Spleen (tissue), 11 donors: ENCODE measurements at regions not wholly inside any gene's neighbourhood (a gene's known extent, or its start where the extent isn't known, plus 50 kb on each side); places are given as distances from the start of the nearest gene placed in this dataset.
"Not testable (repeated sequence)": the region's sequence is repeated elsewhere in the genome, so short reads cannot be mapped to it uniquely, and the experiment has no call there.

Experiments used
- DNase-seq: peaks from one replicate; pipeline ENCODE4 v3.0.0-alpha.2; 2020
- H3K27ac ChIP-seq, 8 donors: fragments of 200-600 bp; sonication (generic) in 7 of 8; 1 replicate in 4 of 8; 2 replicates in 4 of 8; pipeline versions ENCODE4 v1.5.0 to v1.8.0; 2016 to 2021; ENCODE audit warnings: inconsistent platforms in 4 of 8, mild to moderate bottlenecking in 4 of 8, moderate library complexity in 1 of 8
- H3K27me3 ChIP-seq, 7 donors: fragments of 200-600 bp; sonication (generic) in 6 of 7; replicated peaks in 1 of 7; 1 replicate in 4 of 7; 2 replicates in 3 of 7; pipeline versions ENCODE4 v1.5.0 to v1.8.0; 2016 to 2021; ENCODE audit warnings: inconsistent platforms in 3 of 7, mild to moderate bottlenecking in 1 of 7
- H3K36me3 ChIP-seq, 6 donors: fragments of 200-600 bp; sonication (generic) in 5 of 6; 1 replicate in 4 of 6; 2 replicates in 2 of 6; pipeline versions ENCODE4 v1.5.0 to v1.8.0; 2016 to 2021; ENCODE audit warnings: inconsistent platforms in 2 of 6
- H3K4me1 ChIP-seq, 6 donors: fragments of 200-600 bp; sonication (generic) in 5 of 6; 1 replicate in 3 of 6; 2 replicates in 3 of 6; pipeline versions ENCODE4 v1.5.0 to v1.8.0; 2016 to 2021; ENCODE audit warnings: inconsistent platforms in 3 of 6
- H3K4me3 ChIP-seq, 8 donors: fragments of 200-600 bp; sonication (generic) in 7 of 8; 1 replicate in 4 of 8; 2 replicates in 4 of 8; pipeline versions ENCODE4 v1.5.0 to v1.8.0; 2016 to 2021; ENCODE audit warnings: inconsistent platforms in 4 of 8, mild to moderate bottlenecking in 4 of 8, moderate library complexity in 2 of 8
- H3K9me3 ChIP-seq, 8 donors: fragments of 200-600 bp; sonication (generic) in 7 of 8; 1 replicate in 4 of 8; 2 replicates in 4 of 8; pipeline versions ENCODE4 v1.5.0 to v1.8.0; 2016 to 2021; ENCODE audit warnings: inconsistent platforms in 4 of 8
- POLR2A ChIP-seq, 3 donors: fragments of 450-650 bp; IDR thresholded peaks; one replicate each; pipeline ENCODE4 v1.5.1; 2017; ENCODE audit warnings: antibody characterized with exemption in 3 of 3, mild to moderate bottlenecking in 1 of 3
- POLR2AphosphoS5 ChIP-seq, 3 donors: sonication (generic); formaldehyde crosslinking; IDR thresholded peaks; one replicate each; pipeline ENCODE4 v1.5.1; 2017; ENCODE audit warnings: antibody characterized with exemption in 3 of 3
- WGBS, 5 donors: extraction: QIAGEN DNeasy Blood & Tissue Kit in 3 of 5; methylation state at CpG; one replicate each; pipeline versions ENCODE4 v1.1.5 to v1.1.7; 2013 to 2018; 5-methylcytosine and 5-hydroxymethylcytosine counted together
- intact Hi-C: fragments of 100-400 bp; cut with DNase I; formaldehyde crosslinking; loops from one replicate; pipeline ENCODE4 v1.15.0; 2023; ENCODE audit warnings: low total_unique reads
- TF ChIP-seq, protein P1 (sequence below), 11 experiments: fragments of 200-600 bp in 7 of 11; fragments of 450-650 bp in 4 of 11; sonication (generic) in 4 of 11; IDR thresholded peaks in 8 of 11; conservative IDR thresholded peaks in 3 of 11; 1 replicate in 7 of 11; 2 replicates in 4 of 11; pipeline versions ENCODE4 v1.4.0 to v1.8.0; 2016 to 2021; ENCODE audit warnings: antibody characterized with exemption in 11 of 11, inconsistent platforms in 4 of 11, mild to moderate bottlenecking in 1 of 11
- donor health status: healthy with polysubstance abuse.
- donor health status: DM: no; HTN: no; CAD: no; lungs with moderate emphysema.
- donor health status: DM: no; HTN: no; CAD: no.
- donor health status: Bipolar disorder and iron deficiency.
- donor health status: healthy.
- donor health status: DM: no; HTN: no; CAD: no.
- donor health status: DM: yes; HTN: yes; CAD: no.

- H3K36me3 ChIP-seq = no peaks in the 10 kb centered on the region
- intact Hi-C loops = no loop called here
- WGBS, 5 donors = 85 to 98% (median 94%) methylated on average over 7 of the region's 7 CpGs
- no peak for DNase-seq
- no peak overlapping the region for H3K27ac ChIP-seq
- H3K27me3 ChIP-seq = peaks cover 0 to 21% (median 0%) of the 10 kb centered on the region in 7 donors
- H3K9me3 ChIP-seq = no peaks in the 10 kb centered on the region
- TF ChIP-seq POLR2AphosphoS5 (IDR thresholded peaks at IDR 0.05) (no peak), POLR2A (IDR thresholded peaks at IDR 0.05) (no peak)
- TF ChIP-seq, protein P1, sequence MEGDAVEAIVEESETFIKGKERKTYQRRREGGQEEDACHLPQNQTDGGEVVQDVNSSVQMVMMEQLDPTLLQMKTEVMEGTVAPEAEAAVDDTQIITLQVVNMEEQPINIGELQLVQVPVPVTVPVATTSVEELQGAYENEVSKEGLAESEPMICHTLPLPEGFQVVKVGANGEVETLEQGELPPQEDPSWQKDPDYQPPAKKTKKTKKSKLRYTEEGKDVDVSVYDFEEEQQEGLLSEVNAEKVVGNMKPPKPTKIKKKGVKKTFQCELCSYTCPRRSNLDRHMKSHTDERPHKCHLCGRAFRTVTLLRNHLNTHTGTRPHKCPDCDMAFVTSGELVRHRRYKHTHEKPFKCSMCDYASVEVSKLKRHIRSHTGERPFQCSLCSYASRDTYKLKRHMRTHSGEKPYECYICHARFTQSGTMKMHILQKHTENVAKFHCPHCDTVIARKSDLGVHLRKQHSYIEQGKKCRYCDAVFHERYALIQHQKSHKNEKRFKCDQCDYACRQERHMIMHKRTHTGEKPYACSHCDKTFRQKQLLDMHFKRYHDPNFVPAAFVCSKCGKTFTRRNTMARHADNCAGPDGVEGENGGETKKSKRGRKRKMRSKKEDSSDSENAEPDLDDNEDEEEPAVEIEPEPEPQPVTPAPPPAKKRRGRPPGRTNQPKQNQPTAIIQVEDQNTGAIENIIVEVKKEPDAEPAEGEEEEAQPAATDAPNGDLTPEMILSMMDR (IDR thresholded peaks at IDR 0.05 in 8 of 11, conservative IDR thresholded peaks at IDR 0.05 in 3 of 11) = no peak
- peaks cover 0 to 38% (median 2%) of the 10 kb centered on the region in 6 donors for H3K4me1 ChIP-seq
- no peak overlapping the region for H3K4me3 ChIP-seq
These were observed 193.5 kb upstream of the GLI2 start for GRCh38 chr2:120541972-120542670.

- Histone ChIP-seq H3K9me3 (no peaks in the 10 kb centered on the region), H3K4me1 (peaks cover 0 to 38% (median 2%) of the 10 kb centered on the region in 6 donors), H3K27ac (no peak overlapping the region), H3K4me3 (no peak overlapping the region), H3K27me3 (peaks cover 0 to 21% (median 0%) of the 10 kb centered on the region in 7 donors), H3K36me3 (no peaks in the 10 kb centered on the region)
- no peak for DNase-seq
- TF ChIP-seq POLR2A (IDR thresholded peaks at IDR 0.05) = no peak
- TF ChIP-seq POLR2AphosphoS5 (IDR thresholded peaks at IDR 0.05) = no peak
- TF ChIP-seq, protein P1 (IDR thresholded peaks at IDR 0.05 in 8 of 11, conservative IDR thresholded peaks at IDR 0.05 in 3 of 11) = no peak
- intact Hi-C loops = no loop called here
- WGBS, 5 donors = 85 to 88% (median 86%) methylated on average over 13 of the region's 13 CpGs
These were observed 192.6 kb upstream of the GLI2 start for GRCh38 chr2:120542911-120543527.

DNA sequence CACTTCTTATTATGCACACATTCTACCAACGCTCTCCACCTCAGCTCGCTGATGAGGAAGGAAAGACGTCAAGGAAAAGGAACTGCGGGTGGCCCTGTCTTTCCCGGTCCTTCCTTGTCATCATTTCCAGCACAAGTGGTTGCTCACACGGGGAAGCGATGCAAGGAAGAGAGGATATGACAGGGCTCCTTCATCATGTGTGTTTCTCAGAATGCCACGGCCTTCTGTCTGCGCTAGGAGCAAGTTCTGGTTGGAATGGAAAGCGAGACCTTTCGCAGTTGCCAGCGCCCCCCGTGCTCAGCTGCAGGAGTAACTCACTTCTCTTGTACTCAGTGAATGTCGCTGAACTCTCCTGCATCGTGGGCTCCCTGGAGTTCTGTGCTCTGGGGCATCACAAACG, 191.8 kb upstream of the GLI2 start:
- WGBS, 5 donors = 42 to 55% (median 47%) methylated on average over 12 to 16 of the region's 16 CpGs
- Histone ChIP-seq H3K27me3 (peaks cover 0 to 17% (median 0%) of the 10 kb centered on the region in 7 donors), H3K27ac (peak overlapping the region in 2 of 8 donors; percentile 9 to 15), H3K9me3 (no peaks in the 10 kb centered on the region), H3K4me1 (peaks cover 0 to 38% (median 2%) of the 10 kb centered on the region in 6 donors), H3K36me3 (no peaks in the 10 kb centered on the region), H3K4me3 (no peak overlapping the region)
- TF ChIP-seq POLR2AphosphoS5 (IDR thresholded peaks at IDR 0.05) = peak in 2 of 3 donors; percentile 48 to 86
- no peak for TF ChIP-seq POLR2A (IDR thresholded peaks at IDR 0.05)
- TF ChIP-seq, protein P1 (IDR thresholded peaks at IDR 0.05 in 8 of 11, conservative IDR thresholded peaks at IDR 0.05 in 3 of 11) = no peak
- intact Hi-C loops = no loop called here
- DNase-seq = peak; percentile 69

- intact Hi-C loops = no loop called here
- Histone ChIP-seq H3K27ac (peak overlapping the region in 1 of 8 donors; percentile 9), H3K4me1 (peaks cover 0 to 38% (median 2%) of the 10 kb centered on the region in 6 donors), H3K36me3 (no peaks in the 10 kb centered on the region), H3K4me3 (no peak overlapping the region), H3K27me3 (peaks cover 0 to 14% (median 0%) of the 10 kb centered on the region in 7 donors), H3K9me3 (no peaks in the 10 kb centered on the region)
- TF ChIP-seq POLR2AphosphoS5 (IDR thresholded peaks at IDR 0.05) (no peak), POLR2A (IDR thresholded peaks at IDR 0.05) (no peak)
- TF ChIP-seq, protein P1 (IDR thresholded peaks at IDR 0.05 in 8 of 11, conservative IDR thresholded peaks at IDR 0.05 in 3 of 11) = no peak
- DNase-seq = peak; percentile 47
- WGBS, 5 donors = 81 to 89% (median 87%) methylated on average over 9 of the region's 9 CpGs
These were observed 191.1 kb upstream of the GLI2 start for GRCh38 chr2:120544522-120544921.

DNA sequence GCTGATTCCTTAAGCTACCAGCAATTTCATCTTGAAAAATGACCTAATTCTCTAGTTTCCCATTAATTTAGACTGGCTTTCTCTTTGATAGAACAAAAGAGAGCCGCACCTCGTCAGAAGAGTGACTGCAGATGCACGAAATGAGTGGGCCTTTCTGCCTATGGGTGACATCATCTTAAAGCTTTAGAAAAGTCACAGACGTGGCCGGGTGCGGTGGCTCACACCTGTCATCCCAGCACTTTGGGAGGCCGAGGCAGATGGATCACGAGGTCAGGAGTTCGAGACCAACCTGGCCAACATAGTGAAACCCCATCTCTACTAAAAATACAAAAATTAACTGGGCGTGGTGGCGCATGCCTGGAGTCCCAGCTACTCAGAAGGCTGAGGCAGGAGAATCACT, 190.7 kb upstream of the GLI2 start:
- DNase-seq, H3K4me3 ChIP-seq, H3K36me3 ChIP-seq, intact Hi-C loops, H3K9me3 ChIP-seq, H3K27ac ChIP-seq: not testable (repeated sequence)
- H3K27me3 ChIP-seq = peaks cover 0 to 10% (median 0%) of the 10 kb centered on the region in 7 donors
- 87 to 98% (median 91%) methylated on average over 11 of the region's 11 CpGs for WGBS, 5 donors
- peaks cover 0 to 33% (median 3%) of the 10 kb centered on the region in 6 donors for H3K4me1 ChIP-seq
